Stomach (tissue), 4 donors: ENCODE measurements at regions not wholly inside any gene's neighbourhood (a gene's known extent, or its start where the extent isn't known, plus 50 kb on each side); places are given as distances from the start of the nearest gene placed in this dataset.

Source experiments
- EP300 ChIP-seq: sonication (generic); formaldehyde crosslinking; IDR thresholded peaks from one replicate; pipeline ENCODE4 v1.6.1; 2017; ENCODE audit warnings: antibody characterized with exemption
- POLR2A ChIP-seq, 4 donors: fragments of 450-650 bp; IDR thresholded peaks; one replicate each; pipeline ENCODE4 v1.6.1; 2016; ENCODE audit warnings: antibody characterized with exemption in 4 of 4, control low read depth in 2 of 4, mild to moderate bottlenecking in 1 of 4, moderate library complexity in 1 of 4
- TF ChIP-seq, protein P1 (sequence below), 7 experiments: fragments of 450-650 bp in 4 of 7; fragments of 200-600 bp in 3 of 7; sonication (generic) in 3 of 7; IDR thresholded peaks; one replicate each; pipeline ENCODE4 v1.5.1; 2016 to 2019; ENCODE audit warnings: antibody characterized with exemption in 7 of 7, control low read depth in 2 of 7, mild to moderate bottlenecking in 1 of 7

DNA sequence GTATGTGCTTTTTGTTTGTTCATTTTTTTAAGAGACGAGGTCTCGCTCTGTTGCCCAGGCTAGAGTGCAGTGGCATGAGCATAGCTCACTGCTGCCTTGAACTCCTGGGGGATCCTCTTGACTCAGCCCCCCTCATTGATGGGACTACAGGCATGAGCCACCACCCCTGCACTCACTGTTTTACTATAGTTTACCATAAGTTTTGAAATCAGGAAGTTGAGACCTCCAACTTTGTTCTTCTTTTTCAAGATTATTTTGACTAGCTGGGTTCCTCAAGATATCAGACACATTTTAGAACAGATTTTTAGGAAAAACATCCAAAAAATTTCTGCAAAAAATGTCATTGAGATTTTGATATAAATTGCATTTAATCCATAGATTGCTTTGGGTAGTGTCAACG is 120.4 kb upstream of the FGGY start:
- TF ChIP-seq, protein P1, sequence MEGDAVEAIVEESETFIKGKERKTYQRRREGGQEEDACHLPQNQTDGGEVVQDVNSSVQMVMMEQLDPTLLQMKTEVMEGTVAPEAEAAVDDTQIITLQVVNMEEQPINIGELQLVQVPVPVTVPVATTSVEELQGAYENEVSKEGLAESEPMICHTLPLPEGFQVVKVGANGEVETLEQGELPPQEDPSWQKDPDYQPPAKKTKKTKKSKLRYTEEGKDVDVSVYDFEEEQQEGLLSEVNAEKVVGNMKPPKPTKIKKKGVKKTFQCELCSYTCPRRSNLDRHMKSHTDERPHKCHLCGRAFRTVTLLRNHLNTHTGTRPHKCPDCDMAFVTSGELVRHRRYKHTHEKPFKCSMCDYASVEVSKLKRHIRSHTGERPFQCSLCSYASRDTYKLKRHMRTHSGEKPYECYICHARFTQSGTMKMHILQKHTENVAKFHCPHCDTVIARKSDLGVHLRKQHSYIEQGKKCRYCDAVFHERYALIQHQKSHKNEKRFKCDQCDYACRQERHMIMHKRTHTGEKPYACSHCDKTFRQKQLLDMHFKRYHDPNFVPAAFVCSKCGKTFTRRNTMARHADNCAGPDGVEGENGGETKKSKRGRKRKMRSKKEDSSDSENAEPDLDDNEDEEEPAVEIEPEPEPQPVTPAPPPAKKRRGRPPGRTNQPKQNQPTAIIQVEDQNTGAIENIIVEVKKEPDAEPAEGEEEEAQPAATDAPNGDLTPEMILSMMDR (IDR thresholded peaks at IDR 0.05) = no peak
- no peak for TF ChIP-seq POLR2A (IDR thresholded peaks at IDR 0.05)
- TF ChIP-seq EP300 = no peak
